HL-60 (cell line): ENCODE measurements at regions not wholly inside any gene's neighbourhood (a gene's known extent, or its start where the extent isn't known, plus 50 kb on each side); places are given as distances from the start of the nearest gene placed in this dataset.

Experiments
- DNase-seq, 2 experiments: peaks; one replicate each; pipeline ENCODE4 v3.0.0-alpha.2; 2010 to 2020; ENCODE audit warnings: low read depth in 1 of 2, low spot score in 1 of 2
- H3K27ac ChIP-seq: fragments of 250-450 bp; sonication (Bioruptor Pico); replicated peaks from 2 replicates; pipeline ENCODE4 v1.5.1; 2020; ENCODE audit warnings: mild to moderate bottlenecking, moderate library complexity
- H3K27me3 ChIP-seq: fragments of 250-450 bp; sonication (Bioruptor Pico); 2 replicates; pipeline ENCODE4 v1.5.1; 2021; ENCODE audit warnings: mild to moderate bottlenecking, moderate library complexity; ENCODE audit not compliant: insufficient read depth, poor library complexity, severe bottlenecking
- H3K4me3 ChIP-seq: replicated peaks from 2 replicates; pipeline ENCODE4 v1.5.1; 2011; ENCODE audit warnings: mild to moderate bottlenecking, control low read depth, low read length; ENCODE audit not compliant: insufficient read depth
- GABPA ChIP-seq: IDR thresholded peaks from 2 replicates; pipeline ENCODE4 v1.6.1; 2012; ENCODE audit warnings: low read depth
- POLR2AphosphoS5 ChIP-seq: IDR thresholded peaks from 2 replicates; pipeline ENCODE4 v1.6.1; 2012; ENCODE audit warnings: low read depth
- SPI1 ChIP-seq: IDR thresholded peaks from 2 replicates; pipeline ENCODE4 v1.6.1; 2012; ENCODE audit warnings: low read depth, mild to moderate bottlenecking, borderline replicate concordance
- TF ChIP-seq, protein P1 (sequence below): IDR thresholded peaks from 2 replicates; pipeline ENCODE4 v1.6.1; 2012; ENCODE audit warnings: low read depth; ENCODE audit not compliant: insufficient replicate concordance
- TF ChIP-seq, protein P2 (sequence below): IDR thresholded peaks from one replicate; pipeline ENCODE4 v1.5.1; 2011; ENCODE audit warnings: low read length, control low read depth, inconsistent platforms; ENCODE audit not compliant: insufficient read depth

DNA sequence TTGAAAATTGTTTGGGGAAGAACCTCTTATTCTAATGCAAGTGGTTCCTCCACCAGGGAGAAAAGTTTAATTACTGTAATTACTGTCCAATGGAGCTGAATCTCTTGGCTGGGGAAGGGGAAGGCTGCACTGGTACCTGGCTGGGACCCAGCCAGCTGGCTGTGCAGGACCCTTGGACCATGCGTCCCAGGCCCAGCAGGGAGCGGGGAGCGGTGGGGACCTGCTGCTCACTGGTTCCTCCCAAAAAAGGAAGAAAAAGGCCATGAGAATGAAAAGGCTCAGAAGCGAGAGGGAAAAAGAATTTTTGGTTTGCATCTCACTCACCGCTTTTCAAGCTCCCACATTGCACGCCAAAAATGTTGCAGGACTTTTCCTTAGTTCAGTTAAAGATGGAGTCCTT lies 333.5 kb downstream of the FAM47B start:
- Histone ChIP-seq H3K27me3 (no peaks in the 10 kb centered on the region), H3K27ac (no peak overlapping the region), H3K4me3 (no peak overlapping the region)
- no peak for TF ChIP-seq POLR2AphosphoS5
- TF ChIP-seq, protein P1, sequence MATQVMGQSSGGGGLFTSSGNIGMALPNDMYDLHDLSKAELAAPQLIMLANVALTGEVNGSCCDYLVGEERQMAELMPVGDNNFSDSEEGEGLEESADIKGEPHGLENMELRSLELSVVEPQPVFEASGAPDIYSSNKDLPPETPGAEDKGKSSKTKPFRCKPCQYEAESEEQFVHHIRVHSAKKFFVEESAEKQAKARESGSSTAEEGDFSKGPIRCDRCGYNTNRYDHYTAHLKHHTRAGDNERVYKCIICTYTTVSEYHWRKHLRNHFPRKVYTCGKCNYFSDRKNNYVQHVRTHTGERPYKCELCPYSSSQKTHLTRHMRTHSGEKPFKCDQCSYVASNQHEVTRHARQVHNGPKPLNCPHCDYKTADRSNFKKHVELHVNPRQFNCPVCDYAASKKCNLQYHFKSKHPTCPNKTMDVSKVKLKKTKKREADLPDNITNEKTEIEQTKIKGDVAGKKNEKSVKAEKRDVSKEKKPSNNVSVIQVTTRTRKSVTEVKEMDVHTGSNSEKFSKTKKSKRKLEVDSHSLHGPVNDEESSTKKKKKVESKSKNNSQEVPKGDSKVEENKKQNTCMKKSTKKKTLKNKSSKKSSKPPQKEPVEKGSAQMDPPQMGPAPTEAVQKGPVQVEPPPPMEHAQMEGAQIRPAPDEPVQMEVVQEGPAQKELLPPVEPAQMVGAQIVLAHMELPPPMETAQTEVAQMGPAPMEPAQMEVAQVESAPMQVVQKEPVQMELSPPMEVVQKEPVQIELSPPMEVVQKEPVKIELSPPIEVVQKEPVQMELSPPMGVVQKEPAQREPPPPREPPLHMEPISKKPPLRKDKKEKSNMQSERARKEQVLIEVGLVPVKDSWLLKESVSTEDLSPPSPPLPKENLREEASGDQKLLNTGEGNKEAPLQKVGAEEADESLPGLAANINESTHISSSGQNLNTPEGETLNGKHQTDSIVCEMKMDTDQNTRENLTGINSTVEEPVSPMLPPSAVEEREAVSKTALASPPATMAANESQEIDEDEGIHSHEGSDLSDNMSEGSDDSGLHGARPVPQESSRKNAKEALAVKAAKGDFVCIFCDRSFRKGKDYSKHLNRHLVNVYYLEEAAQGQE, result no peak
- no peak for TF ChIP-seq GABPA
- no peak for TF ChIP-seq SPI1
- TF ChIP-seq, protein P2, sequence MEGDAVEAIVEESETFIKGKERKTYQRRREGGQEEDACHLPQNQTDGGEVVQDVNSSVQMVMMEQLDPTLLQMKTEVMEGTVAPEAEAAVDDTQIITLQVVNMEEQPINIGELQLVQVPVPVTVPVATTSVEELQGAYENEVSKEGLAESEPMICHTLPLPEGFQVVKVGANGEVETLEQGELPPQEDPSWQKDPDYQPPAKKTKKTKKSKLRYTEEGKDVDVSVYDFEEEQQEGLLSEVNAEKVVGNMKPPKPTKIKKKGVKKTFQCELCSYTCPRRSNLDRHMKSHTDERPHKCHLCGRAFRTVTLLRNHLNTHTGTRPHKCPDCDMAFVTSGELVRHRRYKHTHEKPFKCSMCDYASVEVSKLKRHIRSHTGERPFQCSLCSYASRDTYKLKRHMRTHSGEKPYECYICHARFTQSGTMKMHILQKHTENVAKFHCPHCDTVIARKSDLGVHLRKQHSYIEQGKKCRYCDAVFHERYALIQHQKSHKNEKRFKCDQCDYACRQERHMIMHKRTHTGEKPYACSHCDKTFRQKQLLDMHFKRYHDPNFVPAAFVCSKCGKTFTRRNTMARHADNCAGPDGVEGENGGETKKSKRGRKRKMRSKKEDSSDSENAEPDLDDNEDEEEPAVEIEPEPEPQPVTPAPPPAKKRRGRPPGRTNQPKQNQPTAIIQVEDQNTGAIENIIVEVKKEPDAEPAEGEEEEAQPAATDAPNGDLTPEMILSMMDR, result no peak
- no peak for DNase-seq

DNA sequence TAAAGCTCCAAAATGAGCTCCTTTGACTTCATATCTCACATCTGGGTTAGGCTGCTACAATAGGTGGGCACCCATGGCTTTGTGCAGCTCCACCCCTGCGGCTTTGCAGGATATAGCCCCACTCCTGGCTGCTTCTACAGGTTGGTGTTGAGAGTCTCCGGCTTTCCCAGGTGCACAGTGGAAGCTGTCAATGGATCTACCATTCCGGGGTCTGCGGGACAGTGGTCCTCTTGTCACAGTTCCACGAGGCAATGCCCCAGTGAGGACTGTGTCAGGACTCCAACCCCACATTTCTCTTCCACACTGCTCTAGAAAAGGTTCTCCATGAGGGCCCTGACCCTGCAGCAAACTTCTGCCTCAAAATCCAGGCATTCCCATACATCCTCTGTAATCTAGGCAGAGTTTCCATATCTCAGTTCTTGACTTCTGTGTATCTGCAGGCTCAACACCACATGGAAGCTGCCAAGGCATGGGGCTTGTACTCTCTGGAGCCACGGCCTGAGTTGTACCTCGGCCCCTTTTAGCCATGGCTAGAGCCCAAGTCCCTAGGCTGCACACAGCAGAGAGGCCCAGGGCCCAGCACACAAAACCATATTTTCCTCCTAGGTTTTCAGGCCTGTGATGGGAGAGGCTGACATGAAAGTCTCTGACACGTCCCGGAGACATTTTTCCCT lies 342.8 kb downstream of the FAM47B start:
- H3K27ac ChIP-seq, result no peak overlapping the region
- H3K4me3 ChIP-seq, result no peak overlapping the region
- TF ChIP-seq, protein P2, result no peak
- TF ChIP-seq POLR2AphosphoS5 (no peak), GABPA (no peak), SPI1 (no peak)
- TF ChIP-seq, protein P1, result no peak
- DNase-seq, result no peak
- no peaks in the 10 kb centered on the region for H3K27me3 ChIP-seq

DNA sequence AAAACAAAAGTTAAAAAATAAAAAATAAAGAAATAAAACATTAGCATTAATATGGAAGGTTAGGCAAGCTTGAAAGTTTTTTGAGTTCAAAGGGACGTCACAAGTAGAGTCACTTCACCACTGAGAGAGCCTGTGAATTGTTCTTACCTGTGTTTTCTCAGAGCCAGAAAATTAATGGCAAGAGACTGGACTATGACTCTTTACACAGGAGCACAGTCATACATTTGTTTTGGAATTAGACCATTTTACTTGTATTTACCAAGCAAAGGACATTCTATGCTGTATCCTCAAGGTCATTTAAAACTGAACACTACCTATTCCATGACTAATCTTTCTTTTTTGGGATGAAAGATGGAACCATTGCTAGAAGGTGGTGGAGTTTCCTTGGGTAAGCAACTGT lies 346.1 kb downstream of the FAM47B start:
- H3K27me3 ChIP-seq, result no peaks in the 10 kb centered on the region
- H3K4me3 ChIP-seq, result no peak overlapping the region
- no peak for TF ChIP-seq SPI1
- TF ChIP-seq POLR2AphosphoS5, result no peak
- TF ChIP-seq, protein P1, result no peak
- TF ChIP-seq, protein P2, result no peak
- no peak for TF ChIP-seq GABPA
- DNase-seq, result no peak
- no peak overlapping the region for H3K27ac ChIP-seq
